ENCODE measurements at regions not wholly inside any gene's neighbourhood (a gene's known extent, or its start where the extent isn't known, plus 50 kb on each side); places are given as distances from the start of the nearest gene placed in this dataset.
A peak's percentile ranks its signal among the peaks of the same experiment; 100 is the strongest.

DNA sequence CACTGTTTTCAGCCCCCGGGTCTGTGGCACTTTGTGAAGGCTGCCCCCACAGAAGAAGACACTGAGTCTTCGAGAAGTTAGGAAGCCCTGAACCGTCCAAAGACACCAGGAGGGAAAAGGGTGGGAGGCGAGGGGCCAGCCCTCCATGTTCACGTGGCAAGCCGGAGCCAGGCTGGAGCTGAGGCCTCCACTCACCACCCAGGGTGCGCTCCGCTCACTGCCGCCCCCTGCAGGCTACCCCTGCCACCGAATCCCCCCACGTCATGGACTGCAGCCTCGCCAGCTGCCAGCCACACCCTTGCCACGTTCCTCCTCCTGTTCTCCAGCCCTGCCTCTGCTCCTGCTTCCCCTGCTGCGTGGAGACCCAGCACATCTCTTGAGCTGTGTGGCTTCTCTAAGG lies 59.0 kb upstream of the EN2 start:
- Histone ChIP-seq H3K4me3 (no peak overlapping the region), H3K4me1 (replicated peaks in 1 of 2; ENCODE audit: control insufficient read depth in 2 of 2, insufficient read depth in 2 of 2, low read length in 2 of 2) (peaks cover 0 to 14% of the 10 kb centered on the region in 2 experiments; a peak in 1 of 5 replicates), H3K9me3 (replicated peaks; ENCODE audit: control insufficient read depth, insufficient read depth, low read depth, low read length) (no peaks in the 10 kb centered on the region), H3K36me3 (ENCODE audit: control insufficient read depth, insufficient read depth, low read length) (no peaks in the 10 kb centered on the region), H3K9me1 (ENCODE audit: control insufficient read depth, insufficient read depth, low read length) (no peaks in the 10 kb centered on the region), H3K4me2 (ENCODE audit: insufficient read depth, low read length) (no peak overlapping the region), H3K79me2 (ENCODE audit: control insufficient read depth, insufficient read depth, low read length) (no peaks in the 10 kb centered on the region), H2AFZ (ENCODE audit: low read depth, low read length) (no peak overlapping the region), H3K27ac (ENCODE audit: extremely low read depth, low read depth, low read length) (no peak overlapping the region), H4K20me1 (replicated peaks; ENCODE audit: control insufficient read depth, insufficient read depth, low read length) (no peaks in the 10 kb centered on the region), H3K9ac (ENCODE audit: insufficient read depth in 1 of 2, low read depth in 2 of 2, low read length in 2 of 2) (no peak overlapping the region; a peak in 1 of 4 replicates), H3K27me3 (ENCODE audit: control insufficient read depth in 2 of 2, insufficient read depth in 2 of 2, low read length in 2 of 2) (peaks cover 36 to 84% of the 10 kb centered on the region in 2 experiments)
- POLR2A ChIA-PET: interaction anchor here (0.6 to 0.7 kb wide), 2 partner anchors 16 to 176 kb away, joined by 3 read pairs; no protein-coding TSS in a partner anchor
- intact Hi-C loops (cut with micrococcal nuclease) (no loop called here), in situ Hi-C loops (cut with MboI) (loop anchor here (25.0 kb wide), 1 partner anchor 363 kb away; no protein-coding TSS in a partner anchor)
- 4% methylated on average over 14 of the region's 14 CpGs for WGBS (ENCODE audit: insufficient coverage, low coverage, missing lambda C conversion rate)
- ATAC-seq (peak; percentile 84), DNase-seq (ENCODE audit: extremely low read depth in 1 of 4, low spot score in 3 of 4) (peak; percentile 49 to 84 (median 76)), FAIRE-seq (no peak)
- CTCF ChIA-PET (ENCODE audit: low intra/inter-chr PET ratio): no interaction called here
- no TSS peak for BruUV-seq (replicated peaks)
- TF ChIP-seq ZNF830 (CRISPR knock-in tag; IDR thresholded peaks at IDR 0.05) (no peak), SIN3B (IDR thresholded peaks at IDR 0.05; ENCODE audit: low read depth) (no peak), SMARCA4 (IDR thresholded peaks at IDR 0.05) (no peak), DEAF1 (CRISPR knock-in tag; IDR thresholded peaks at IDR 0.05) (no peak), ZSCAN32 (CRISPR knock-in tag; IDR thresholded peaks at IDR 0.05) (no peak), ETV5 (CRISPR knock-in tag; IDR thresholded peaks at IDR 0.05; ENCODE audit: low read depth) (no peak), CREB3L1 (IDR thresholded peaks at IDR 0.05; ENCODE audit: borderline replicate concordance, low read depth) (no peak), CCAR2 (IDR thresholded peaks at IDR 0.05; ENCODE audit: low read depth, low read length) (no peak), CTCF (IDR thresholded peaks at IDR 0.05 in 2 of 3, conservative IDR thresholded peaks at IDR 0.05 in 1 of 3; ENCODE audit: insufficient read depth in 2 of 3, low read depth in 1 of 3, low read length in 3 of 3) (peak; percentile 59 to 76 (median 67)), POLR2AphosphoS2 (IDR thresholded peaks at IDR 0.05; ENCODE audit: low read length) (no peak), SNIP1 (IDR thresholded peaks at IDR 0.05; ENCODE audit: low read depth) (no peak), PTBP1 (IDR thresholded peaks at IDR 0.05; ENCODE audit: low read depth, low read length) (no peak), MTA1 (IDR thresholded peaks at IDR 0.05; ENCODE audit: borderline replicate concordance) (no peak), ATF1 (CRISPR knock-in tag; IDR thresholded peaks at IDR 0.05) (no peak), ATF1 (tag; IDR thresholded peaks at IDR 0.05) (0 out of 2 replicates have a peak, but pooled peaks have one; percentile 26), ZKSCAN1 (IDR thresholded peaks at IDR 0.05; ENCODE audit: low read depth, low read length) (no peak), CHD2 (IDR thresholded peaks at IDR 0.05; ENCODE audit: low read depth, low read length) (no peak), RAD51 (IDR thresholded peaks at IDR 0.05; ENCODE audit: borderline replicate concordance, low read depth) (0 out of 2 replicates have a peak, but pooled peaks have one; percentile 2), ZNF253 (CRISPR knock-in tag; conservative IDR thresholded peaks at IDR 0.05) (no peak)
- TF ChIP-seq, protein P1, sequence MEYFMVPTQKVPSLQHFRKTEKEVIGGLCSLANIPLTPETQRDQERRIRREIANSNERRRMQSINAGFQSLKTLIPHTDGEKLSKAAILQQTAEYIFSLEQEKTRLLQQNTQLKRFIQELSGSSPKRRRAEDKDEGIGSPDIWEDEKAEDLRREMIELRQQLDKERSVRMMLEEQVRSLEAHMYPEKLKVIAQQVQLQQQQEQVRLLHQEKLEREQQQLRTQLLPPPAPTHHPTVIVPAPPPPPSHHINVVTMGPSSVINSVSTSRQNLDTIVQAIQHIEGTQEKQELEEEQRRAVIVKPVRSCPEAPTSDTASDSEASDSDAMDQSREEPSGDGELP (CRISPR knock-in tag; IDR thresholded peaks at IDR 0.05; ENCODE audit: borderline replicate concordance): peak; percentile 56; the same call in 1 of the 2 replicates

Data from K562 (cell line).